Activated naive CD8-positive, alpha-beta T cell treated with anti-CD3 and anti-CD28 coated beads for 36 hours (primary cell): ENCODE measurements at regions not wholly inside any gene's neighbourhood (a gene's known extent, or its start where the extent isn't known, plus 50 kb on each side); places are given as distances from the start of the nearest gene placed in this dataset.
A peak's percentile ranks its signal among the peaks of the same experiment; 100 is the strongest.
"Not testable (repeated sequence)": the region's sequence is repeated elsewhere in the genome, so short reads cannot be mapped to it uniquely, and the experiment has no call there.

Source experiments
- DNase-seq: peaks from one replicate; pipeline ENCODE4 v3.0.0; 2021
- H3K27ac Mint-ChIP-seq: one replicate; pipeline ENCODE4 v1.8.0; 2022; ENCODE audit warnings: mild to moderate bottlenecking, moderate library complexity, mixed read lengths
- H3K27me3 Mint-ChIP-seq: one replicate; pipeline ENCODE4 v1.8.0; 2022; ENCODE audit warnings: mild to moderate bottlenecking, mixed read lengths
- H3K36me3 Mint-ChIP-seq: one replicate; pipeline ENCODE4 v1.8.0; 2021; ENCODE audit warnings: mild to moderate bottlenecking, mixed read lengths
- H3K4me1 Mint-ChIP-seq: one replicate; pipeline ENCODE4 v1.8.0; 2021; ENCODE audit warnings: mixed read lengths
- H3K4me3 Mint-ChIP-seq: one replicate; pipeline ENCODE4 v1.8.0; 2022; ENCODE audit warnings: mild to moderate bottlenecking, moderate library complexity, mixed read lengths
- H3K9me3 Mint-ChIP-seq: one replicate; pipeline ENCODE4 v1.8.0; 2022; ENCODE audit warnings: mixed read lengths

DNA sequence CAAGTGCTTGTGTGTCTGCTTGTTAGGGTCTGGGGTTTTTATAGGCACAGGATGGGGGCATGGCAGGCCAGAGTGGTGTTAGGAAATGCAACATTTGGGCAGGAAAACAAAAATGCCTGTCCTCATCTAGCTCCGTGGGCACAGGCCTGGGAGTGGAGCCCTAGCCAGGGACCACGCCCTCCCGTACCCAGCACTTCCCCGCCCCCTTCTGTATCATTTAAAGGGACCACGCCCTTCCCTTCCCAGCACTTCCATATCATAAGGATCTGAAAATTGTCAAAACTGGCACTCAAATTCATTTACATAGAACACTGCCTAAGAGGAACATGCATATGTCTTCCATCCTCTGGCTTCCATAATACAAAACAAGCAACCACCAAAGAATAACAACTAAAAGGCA, 185.8 kb downstream of the B3GLCT start:
- no peak overlapping the region for H3K4me3 Mint-ChIP-seq
- DNase-seq: no peak
- no peaks in the 10 kb centered on the region for H3K36me3 Mint-ChIP-seq
- peaks cover 5% of the 10 kb centered on the region for H3K27me3 Mint-ChIP-seq
- H3K27ac Mint-ChIP-seq: no peak overlapping the region
- H3K9me3 Mint-ChIP-seq: no peaks in the 10 kb centered on the region
- no peaks in the 10 kb centered on the region for H3K4me1 Mint-ChIP-seq

DNA sequence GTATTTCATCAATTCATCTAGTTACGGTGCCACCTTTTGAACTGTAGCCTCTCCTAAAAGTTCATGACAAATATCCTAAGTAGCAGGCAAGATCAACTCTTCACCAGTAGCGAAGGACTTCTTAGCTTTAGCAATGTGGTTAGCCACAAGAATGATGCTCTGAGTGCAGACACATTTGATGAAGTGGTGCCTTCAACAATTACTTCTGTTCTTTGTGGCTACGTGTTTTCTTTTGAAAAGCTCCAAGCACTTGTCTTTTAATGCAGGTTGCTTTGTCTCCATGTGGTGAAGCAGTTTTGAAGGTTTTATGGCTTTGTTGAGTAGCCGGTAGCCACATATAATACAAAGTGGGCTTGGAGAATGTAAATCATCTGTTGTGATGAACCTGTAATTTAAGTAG, 194.7 kb downstream of the B3GLCT start:
- Mint-ChIP-seq H3K4me1 (no peaks in the 10 kb centered on the region), H3K27ac (no peak overlapping the region), H3K4me3 (no peak overlapping the region), H3K27me3 (peaks cover 5% of the 10 kb centered on the region), H3K9me3 (peaks cover 11% of the 10 kb centered on the region), H3K36me3 (no peaks in the 10 kb centered on the region)
- no peak for DNase-seq

DNA sequence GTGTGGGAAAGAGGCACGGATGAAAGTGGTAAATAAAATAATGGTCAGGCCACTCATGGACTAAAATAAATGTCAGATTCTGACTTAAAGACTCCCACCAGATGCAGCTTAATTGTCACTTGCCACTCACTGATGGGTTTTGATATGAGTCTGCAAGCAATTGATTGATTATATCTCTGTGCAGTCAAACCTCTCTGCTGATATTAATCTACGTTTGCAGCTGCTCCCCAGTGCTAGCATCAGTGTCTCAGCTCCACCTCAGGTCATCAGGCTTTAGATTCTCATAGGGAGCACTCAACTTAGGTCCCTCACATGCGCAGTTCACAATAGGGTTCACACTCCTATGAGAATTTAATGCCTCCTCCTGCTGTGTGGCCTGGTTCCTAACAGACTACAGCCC, 195.3 kb downstream of the B3GLCT start:
- H3K27me3 Mint-ChIP-seq: peaks cover 5% of the 10 kb centered on the region
- no peak overlapping the region for H3K27ac Mint-ChIP-seq
- DNase-seq: no peak
- H3K36me3 Mint-ChIP-seq: no peaks in the 10 kb centered on the region
- no peak overlapping the region for H3K4me3 Mint-ChIP-seq
- peaks cover 16% of the 10 kb centered on the region for H3K9me3 Mint-ChIP-seq
- H3K4me1 Mint-ChIP-seq: no peaks in the 10 kb centered on the region

DNA sequence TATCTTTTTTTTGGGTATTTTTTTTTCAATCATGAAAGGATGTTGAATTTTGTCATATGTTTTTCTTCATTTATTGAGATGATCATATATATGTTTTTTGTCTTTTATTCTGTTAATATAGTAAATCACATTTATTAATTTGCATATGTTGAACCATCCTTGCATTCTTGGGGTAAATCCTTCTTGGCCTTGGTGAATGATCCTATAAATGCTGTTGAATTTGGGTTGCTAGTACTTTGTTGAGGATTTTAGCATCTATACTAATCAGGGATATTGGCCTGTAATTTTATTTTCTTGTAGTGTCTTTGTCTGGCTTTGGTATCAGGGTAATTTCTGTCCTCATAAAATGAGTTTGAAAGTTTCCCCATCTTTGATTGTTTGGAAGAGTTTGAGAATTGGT, 199.9 kb downstream of the B3GLCT start:
- Mint-ChIP-seq H3K27me3 (no peaks in the 10 kb centered on the region), H3K9me3 (peaks cover 23% of the 10 kb centered on the region), H3K27ac (no peak overlapping the region), H3K36me3 (no peaks in the 10 kb centered on the region), H3K4me1 (no peaks in the 10 kb centered on the region), H3K4me3 (no peak overlapping the region)
- no peak for DNase-seq

DNA sequence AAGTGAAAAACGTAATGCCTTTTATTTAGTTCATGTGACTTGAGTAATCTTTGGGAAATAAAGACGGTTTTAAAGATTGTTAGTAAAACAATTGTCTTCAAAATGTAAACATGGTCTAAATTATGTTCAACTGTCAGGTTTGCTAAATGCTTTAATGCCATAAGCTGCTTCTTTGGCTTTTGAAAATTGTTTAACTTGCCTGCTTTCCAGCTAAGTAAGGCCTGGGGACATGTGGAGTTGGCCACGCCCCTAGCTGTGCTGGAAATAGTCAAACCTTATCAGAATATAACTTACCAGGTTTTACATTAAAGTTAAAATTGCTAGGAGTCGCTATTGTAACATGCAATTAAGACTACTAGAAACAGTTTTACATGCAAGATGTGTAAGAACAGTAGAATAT, 203.9 kb downstream of the B3GLCT start:
- H3K9me3 Mint-ChIP-seq: peaks cover 19% of the 10 kb centered on the region
- H3K36me3 Mint-ChIP-seq, H3K27me3 Mint-ChIP-seq, DNase-seq, H3K27ac Mint-ChIP-seq, H3K4me3 Mint-ChIP-seq, H3K4me1 Mint-ChIP-seq: not testable (repeated sequence)

DNA sequence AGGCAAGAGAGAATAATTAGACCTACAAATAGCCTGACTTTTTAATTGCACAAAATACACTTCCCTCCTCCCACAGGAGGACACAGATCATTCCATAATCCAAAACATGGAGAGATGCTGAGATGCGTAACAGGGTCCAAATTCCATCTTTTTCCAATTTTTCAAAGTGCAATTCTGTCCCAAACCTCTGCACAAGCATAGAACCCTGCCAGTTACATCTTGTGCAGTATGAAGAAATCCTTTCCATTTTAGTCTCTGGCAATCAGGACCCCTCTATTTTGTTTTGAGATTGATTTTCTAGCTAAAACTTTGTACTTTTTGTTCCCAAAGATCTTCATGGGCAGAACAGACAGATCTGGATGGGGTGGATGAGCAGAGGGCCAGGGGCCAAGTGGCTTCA, 209.2 kb downstream of the B3GLCT start:
- Mint-ChIP-seq H3K9me3 (no peaks in the 10 kb centered on the region), H3K36me3 (no peaks in the 10 kb centered on the region), H3K27ac (no peak overlapping the region), H3K4me1 (no peaks in the 10 kb centered on the region), H3K27me3 (no peaks in the 10 kb centered on the region), H3K4me3 (no peak overlapping the region)
- DNase-seq: no peak

DNA sequence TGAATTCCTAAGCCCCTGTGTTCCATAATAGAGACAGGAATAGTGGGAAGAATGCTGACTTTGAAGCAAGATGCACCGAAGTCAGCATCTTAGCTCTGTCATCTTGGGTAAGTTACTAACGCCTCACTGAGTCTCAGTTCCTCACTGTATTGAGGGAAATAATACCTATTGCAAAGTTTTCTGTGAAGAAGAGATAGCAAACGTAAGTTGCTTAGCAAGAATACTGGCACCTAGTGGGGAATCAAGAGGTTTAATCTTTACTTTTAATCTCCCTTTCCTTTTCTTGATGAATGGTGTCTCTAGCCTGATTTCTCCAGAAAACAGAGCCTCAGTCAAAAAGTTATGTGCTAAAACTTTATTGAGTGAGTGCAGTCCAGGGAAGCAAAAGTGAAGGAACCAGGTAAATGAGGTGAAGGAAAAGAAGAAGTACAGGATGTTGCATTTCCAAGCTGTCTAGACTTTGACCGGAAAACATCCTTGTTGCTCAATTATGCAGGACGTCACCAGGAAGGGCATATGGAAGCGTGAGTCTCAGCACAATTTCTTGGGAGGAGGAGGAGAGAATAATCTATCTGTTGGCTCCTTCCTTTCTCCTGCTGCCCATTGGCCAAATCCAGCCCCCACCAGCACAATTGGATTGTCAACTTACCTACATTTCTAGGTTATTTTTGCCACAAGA, 210.0 kb downstream of the B3GLCT start:
- Mint-ChIP-seq H3K4me1 (no peaks in the 10 kb centered on the region), H3K4me3 (no peak overlapping the region), H3K36me3 (no peaks in the 10 kb centered on the region), H3K9me3 (no peaks in the 10 kb centered on the region), H3K27ac (peak overlapping the region; percentile 9), H3K27me3 (no peaks in the 10 kb centered on the region)
- no peak for DNase-seq

DNA sequence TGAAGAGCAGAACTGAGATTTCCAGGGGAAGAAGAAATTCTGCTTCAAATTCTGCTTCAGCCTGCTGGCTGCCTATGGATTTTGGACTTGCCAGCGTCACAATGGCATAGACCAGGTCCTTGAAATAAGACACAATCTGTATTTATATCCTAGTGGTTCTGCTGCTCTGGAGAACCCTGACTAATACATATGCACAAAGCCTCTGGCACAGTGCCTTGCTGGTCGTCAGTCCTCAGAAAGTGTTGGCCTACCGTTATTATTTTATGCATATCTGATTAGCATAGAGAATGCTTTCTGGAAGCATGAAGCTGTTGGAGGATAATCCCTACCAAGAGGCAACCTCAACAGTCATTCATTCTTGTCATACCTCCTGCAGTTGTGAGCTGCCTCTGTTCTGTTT, 213.7 kb downstream of the B3GLCT start:
- no peak for DNase-seq
- no peaks in the 10 kb centered on the region for H3K4me1 Mint-ChIP-seq
- H3K36me3 Mint-ChIP-seq: no peaks in the 10 kb centered on the region
- H3K4me3 Mint-ChIP-seq: no peak overlapping the region
- no peaks in the 10 kb centered on the region for H3K27me3 Mint-ChIP-seq
- no peaks in the 10 kb centered on the region for H3K9me3 Mint-ChIP-seq
- H3K27ac Mint-ChIP-seq: no peak overlapping the region

DNA sequence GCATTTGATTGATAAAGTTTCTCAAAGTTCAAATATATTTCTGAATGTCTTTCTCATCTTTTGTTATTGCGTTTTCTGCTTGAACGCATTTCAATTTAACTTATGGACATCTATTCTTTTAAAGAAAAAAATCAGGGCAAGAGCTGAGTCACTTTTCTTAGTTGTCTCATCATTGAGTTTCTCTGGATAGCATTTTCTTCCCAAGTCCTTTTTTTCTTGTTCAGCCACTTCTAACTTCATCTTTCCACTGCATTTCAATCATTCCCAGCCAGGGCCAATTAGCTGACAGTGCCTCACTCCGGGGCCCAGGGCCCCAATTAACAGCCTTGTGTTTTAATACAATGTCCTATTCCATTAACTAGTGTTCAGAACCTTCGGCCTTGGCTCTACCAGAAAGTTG, 216.3 kb downstream of the B3GLCT start:
- H3K9me3 Mint-ChIP-seq: no peaks in the 10 kb centered on the region
- H3K27ac Mint-ChIP-seq: no peak overlapping the region
- no peak for DNase-seq
- no peaks in the 10 kb centered on the region for H3K36me3 Mint-ChIP-seq
- H3K4me1 Mint-ChIP-seq: no peaks in the 10 kb centered on the region
- H3K27me3 Mint-ChIP-seq: peaks cover 8% of the 10 kb centered on the region
- no peak overlapping the region for H3K4me3 Mint-ChIP-seq

DNA sequence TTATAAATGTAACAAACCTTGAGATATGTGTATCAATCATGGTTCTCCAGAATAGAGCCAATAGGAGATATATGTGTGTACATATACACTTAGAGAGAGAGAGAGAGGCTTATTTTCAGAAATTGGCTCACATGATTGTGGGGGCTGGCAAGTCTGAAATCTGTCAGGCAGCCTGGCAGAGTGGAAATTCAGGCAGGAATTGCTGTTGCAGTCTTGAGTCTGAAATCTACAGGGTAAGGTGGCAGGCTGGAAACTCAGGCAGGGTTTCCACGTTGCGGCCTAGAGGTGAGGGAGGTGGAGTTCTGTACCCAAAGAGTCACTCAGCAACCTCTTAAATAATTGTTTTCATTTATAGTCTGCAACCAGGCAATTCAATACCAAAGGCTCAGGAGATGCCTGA, 218.4 kb downstream of the B3GLCT start:
- Mint-ChIP-seq H3K4me1 (no peaks in the 10 kb centered on the region), H3K4me3 (no peak overlapping the region), H3K27me3 (peaks cover 16% of the 10 kb centered on the region), H3K36me3 (no peaks in the 10 kb centered on the region), H3K9me3 (no peaks in the 10 kb centered on the region), H3K27ac (no peak overlapping the region)
- no peak for DNase-seq

DNA sequence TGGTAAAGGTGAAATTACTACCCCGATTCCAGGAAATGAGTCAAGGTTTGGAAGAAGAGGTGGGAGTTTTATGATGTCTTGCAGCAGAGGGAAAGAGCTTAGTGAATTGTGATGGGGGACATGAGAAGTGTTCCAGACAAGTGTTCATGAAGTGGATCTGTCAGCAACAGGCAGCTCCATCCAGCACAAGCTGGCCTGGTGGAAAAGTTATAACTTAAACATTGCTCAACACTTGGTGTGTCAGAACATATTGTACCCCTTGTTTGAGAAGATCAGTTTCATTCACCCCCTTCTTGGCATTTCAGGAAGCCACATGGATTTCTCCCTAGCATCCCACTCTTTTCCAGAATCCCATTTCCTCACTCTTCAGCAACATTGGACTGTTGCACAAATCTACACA, 222.0 kb downstream of the B3GLCT start:
- no peak for DNase-seq
- no peak overlapping the region for H3K27ac Mint-ChIP-seq
- no peaks in the 10 kb centered on the region for H3K36me3 Mint-ChIP-seq
- peaks cover 4% of the 10 kb centered on the region for H3K4me1 Mint-ChIP-seq
- H3K4me3 Mint-ChIP-seq: no peak overlapping the region
- H3K27me3 Mint-ChIP-seq: peaks cover 16% of the 10 kb centered on the region
- no peaks in the 10 kb centered on the region for H3K9me3 Mint-ChIP-seq

DNA sequence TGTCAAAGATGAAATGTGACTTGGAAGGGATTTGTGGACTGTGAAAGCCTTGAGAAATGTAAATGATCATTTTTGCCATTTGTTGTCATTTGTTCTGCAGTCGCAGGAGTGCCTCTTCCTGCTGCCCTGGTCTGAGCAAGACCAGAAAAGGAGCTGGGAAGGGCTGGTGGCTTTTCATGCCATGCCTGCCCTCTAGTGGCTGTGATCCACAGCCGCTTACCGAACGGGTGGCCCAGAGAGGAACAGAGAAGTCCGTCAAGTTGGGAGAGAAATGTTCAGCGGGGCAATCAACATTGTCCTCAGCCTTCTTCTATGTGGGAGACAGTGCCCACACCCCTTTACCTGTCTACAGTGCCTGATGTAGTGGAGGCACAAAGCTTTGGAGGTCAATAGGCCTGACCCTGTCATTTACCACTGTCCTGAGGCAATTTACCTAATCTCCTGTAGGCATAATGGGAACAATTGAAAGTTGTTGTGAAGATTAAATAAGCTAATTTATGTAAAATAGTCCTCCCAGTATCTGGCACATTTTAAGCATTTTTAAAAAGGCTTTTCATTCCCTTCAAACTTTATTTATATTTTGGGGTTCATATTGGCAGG, 224.5 kb downstream of the B3GLCT start:
- peaks cover 4% of the 10 kb centered on the region for H3K4me1 Mint-ChIP-seq
- no peaks in the 10 kb centered on the region for H3K36me3 Mint-ChIP-seq
- peaks cover 16% of the 10 kb centered on the region for H3K27me3 Mint-ChIP-seq
- no peak overlapping the region for H3K27ac Mint-ChIP-seq
- peak; percentile 59 for DNase-seq
- H3K9me3 Mint-ChIP-seq: no peaks in the 10 kb centered on the region
- no peak overlapping the region for H3K4me3 Mint-ChIP-seq

DNA sequence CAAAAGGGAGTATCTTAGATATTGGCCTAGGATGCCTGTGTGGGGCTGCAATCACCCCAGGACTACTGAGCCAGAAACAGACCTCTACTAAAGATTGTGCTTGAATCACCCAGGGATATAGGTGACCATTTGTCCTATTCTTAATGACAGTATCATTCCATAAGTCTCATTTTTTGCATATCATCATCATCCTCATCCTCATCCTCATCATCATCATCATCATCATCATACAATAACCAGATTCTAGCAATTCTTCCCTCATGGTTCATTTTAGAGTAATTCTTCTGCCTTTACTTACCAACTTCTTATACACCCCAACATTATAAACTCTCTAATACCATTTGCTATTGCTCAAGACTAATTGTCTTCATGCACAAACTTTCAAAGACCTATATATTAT, 226.6 kb downstream of the B3GLCT start:
- Mint-ChIP-seq H3K4me3 (no peak overlapping the region), H3K27ac (no peak overlapping the region), H3K9me3 (no peaks in the 10 kb centered on the region), H3K36me3 (no peaks in the 10 kb centered on the region), H3K4me1 (peaks cover 4% of the 10 kb centered on the region), H3K27me3 (peaks cover 7% of the 10 kb centered on the region)
- no peak for DNase-seq

DNA sequence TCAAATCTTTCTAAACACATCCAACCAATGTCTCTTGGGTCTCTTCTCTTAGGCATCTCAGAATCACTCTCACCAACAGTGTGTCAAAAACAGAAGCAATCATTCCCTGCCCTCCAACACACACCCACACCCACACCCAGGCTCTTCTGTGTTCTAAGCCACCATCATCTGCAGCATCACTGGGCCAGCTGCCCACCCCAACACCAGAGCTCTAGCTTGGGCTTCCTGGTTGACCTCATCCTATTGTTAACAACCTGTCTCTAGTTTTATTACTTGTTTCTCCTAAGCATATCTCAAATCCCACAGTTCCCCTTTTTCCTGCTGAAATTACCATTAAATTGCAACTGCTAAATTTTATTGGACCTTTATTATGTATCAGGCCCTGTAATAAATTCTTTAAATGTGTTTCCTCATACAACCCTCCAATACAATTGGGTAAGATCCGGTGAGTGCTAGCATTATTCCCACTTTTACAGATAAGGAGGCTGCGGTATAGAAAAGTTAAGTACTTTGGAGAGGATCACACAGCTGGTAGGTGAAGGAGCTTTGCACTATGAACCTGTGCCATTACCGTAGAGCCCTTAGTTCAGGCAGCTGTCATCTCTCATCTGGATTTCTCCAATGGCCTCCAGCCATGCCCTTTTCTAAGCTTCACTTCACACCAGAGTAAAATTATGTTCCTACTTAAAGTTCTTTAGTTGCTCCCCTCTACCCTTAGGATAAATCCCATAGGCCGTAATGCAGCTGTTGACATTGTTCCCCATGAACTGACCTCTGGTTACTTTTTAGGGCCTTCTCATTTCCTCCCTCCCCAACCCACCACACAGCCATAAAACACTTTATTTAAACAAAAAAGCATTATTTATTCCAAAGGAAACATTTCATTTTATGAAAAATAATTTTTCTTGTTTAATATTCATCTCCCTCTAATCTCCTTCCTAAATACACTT, 227.7 kb downstream of the B3GLCT start:
- DNase-seq: no peak
- H3K27me3 Mint-ChIP-seq: peaks cover 2% of the 10 kb centered on the region
- no peaks in the 10 kb centered on the region for H3K9me3 Mint-ChIP-seq
- H3K27ac Mint-ChIP-seq: no peak overlapping the region
- no peak overlapping the region for H3K4me3 Mint-ChIP-seq
- no peaks in the 10 kb centered on the region for H3K36me3 Mint-ChIP-seq
- H3K4me1 Mint-ChIP-seq: peaks cover 4% of the 10 kb centered on the region

DNA sequence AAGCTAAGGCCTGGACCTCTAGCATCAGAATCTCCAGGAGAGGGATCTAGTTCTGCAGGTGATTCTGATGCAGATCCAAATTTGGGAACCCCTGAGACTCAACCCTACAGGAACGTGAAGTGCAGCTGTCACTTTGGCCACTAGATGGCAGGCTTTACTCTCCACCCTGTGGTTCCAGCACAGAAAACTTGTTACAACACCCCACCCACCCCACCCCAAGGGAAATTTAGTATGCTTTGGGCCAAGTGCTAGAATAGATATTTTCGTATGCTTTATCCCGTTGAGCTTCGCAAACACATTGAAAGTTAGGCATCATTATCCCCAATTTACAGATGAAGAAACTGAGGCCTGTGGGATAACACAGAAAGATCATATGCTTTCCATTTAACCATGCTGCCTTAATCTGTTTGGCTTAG, 232.0 kb downstream of the B3GLCT start:
- no peaks in the 10 kb centered on the region for H3K36me3 Mint-ChIP-seq
- H3K4me3 Mint-ChIP-seq: no peak overlapping the region
- no peaks in the 10 kb centered on the region for H3K4me1 Mint-ChIP-seq
- H3K27ac Mint-ChIP-seq: no peak overlapping the region
- peak; percentile 21 for DNase-seq
- no peaks in the 10 kb centered on the region for H3K9me3 Mint-ChIP-seq
- H3K27me3 Mint-ChIP-seq: no peaks in the 10 kb centered on the region
